ENCODE measurements at regions not wholly inside any gene's neighbourhood (a gene's known extent, or its start where the extent isn't known, plus 50 kb on each side); places are given as distances from the start of the nearest gene placed in this dataset.

GRCh38 chr11:17157761-17158160, 50.0 kb downstream of the PIK3C2A start:
- no peak for DNase-seq

DNA sequence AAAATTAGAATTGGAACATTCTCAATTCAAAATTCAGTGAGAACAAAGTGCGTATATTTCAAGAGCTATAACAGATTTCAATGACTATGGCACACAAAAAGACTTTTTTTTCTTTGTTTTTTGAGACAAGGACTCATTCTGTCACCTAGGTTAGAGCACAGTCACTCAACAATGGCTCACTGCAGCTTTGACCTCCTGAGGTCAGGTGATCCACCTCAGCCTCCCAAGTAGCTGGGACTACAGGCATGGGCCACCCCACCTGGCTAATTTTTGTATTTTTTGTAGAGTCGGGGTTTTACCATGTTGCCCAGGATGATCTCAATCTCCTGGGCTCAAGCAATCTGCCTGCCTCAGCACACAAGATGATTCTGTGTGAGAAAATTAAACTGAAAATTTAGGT, 51.5 kb downstream of the PIK3C2A start:
- DNase-seq: no peak

GRCh38 chr11:17154409-17155159, 53.2 kb downstream of the PIK3C2A start:
- no peak for DNase-seq

DNA sequence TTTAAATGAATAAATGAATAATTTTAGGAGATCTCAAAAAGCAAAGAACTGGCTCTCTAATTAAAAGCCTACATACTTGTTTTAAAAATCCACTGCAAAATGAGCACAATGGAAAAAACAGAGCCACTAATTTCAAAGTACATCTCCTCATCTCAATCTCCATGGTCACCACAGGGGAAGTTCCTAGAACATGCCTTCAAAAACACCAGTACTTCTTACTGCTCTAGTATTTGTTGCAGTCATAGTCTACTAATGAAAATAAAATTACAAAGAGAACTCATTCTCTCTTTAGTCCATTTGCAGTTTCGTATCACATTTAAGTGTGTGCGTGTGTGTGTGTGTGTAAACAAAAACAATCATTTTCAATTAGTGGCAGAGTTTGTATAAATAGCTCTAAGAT, 54.0 kb downstream of the PIK3C2A start:
- no peak for DNase-seq

DNA sequence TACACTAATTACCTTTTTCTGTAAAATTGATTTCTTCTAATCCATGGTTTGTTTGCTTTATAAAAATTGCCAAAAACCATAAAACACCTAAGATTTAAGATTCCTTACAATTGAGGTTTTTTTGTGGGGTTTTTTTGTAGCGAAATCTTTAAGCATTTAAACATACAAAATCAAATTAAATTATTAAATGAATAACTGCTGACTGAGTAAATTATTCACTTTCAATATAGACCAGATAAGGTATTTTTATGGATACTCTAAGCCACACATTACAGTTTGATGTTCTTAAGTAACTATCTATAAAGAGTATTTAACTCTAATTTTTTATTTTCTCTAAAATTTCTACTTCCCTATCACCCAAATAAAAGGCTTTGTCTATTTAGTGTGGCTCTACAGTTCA, 55.5 kb downstream of the PIK3C2A start:
- no peak for DNase-seq

DNA sequence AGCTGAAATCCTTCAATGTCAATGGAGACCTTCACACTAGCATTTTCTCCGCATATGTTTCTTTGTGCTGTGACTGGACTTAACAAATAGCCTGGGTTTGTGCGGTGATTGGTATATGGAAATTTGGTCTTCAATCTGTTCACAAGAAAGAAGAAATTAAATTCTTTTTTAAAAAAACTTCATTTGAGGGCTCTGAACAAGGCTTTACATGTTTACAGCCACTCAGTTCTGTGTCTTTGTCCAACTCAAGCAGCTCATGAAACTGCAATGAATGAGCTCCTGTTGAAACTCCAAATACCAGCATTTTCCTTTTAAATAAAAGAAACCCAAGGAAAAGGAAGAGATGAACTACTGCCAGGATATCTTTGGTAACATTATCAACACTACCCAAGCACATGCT, 57.3 kb downstream of the PIK3C2A start:
- DNase-seq: no peak

GRCh38 chr11:17148536-17148935, 59.2 kb downstream of the PIK3C2A start:
- DNase-seq: no peak

GRCh38 chr11:17145972-17146371, 61.8 kb downstream of the PIK3C2A start:
- DNase-seq: no peak

DNA sequence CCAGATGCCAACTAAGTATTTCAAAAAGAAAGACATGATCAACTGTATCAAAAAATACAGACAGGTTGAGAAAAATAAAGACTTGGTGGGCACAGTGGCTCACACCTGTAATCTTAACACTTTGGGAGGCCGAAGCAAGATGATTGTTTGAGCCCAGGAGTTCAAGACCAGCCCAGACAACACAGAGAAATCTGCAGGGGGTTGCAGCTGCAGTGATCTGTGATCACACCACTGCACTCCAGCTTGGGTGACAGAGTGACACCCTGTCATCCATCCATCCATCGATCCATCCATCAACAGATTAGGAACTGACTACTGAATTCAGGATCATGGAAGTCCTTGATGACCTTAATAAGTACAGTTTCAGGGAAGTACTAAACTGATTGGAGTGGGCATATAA, 65.0 kb upstream of the RPS13 start:
- DNase-seq: no peak

DNA sequence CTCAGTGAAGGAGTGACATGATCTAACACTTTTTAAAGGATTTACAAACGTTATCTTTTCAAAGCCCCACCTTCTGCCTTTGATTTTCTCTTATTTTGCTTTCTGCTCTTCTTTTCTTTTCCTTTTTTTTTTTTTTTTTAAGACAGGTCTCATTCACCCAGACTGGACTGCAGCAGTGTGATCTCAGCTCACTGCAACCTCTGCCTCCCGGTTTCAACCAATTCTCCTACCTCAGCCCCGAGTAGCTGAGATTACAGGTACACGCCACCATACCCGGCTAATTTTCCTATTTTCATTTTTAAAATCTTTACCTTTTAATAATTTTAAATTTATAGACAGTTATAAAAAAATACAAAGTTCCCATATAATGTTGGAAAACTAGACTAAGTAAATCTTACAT, 63.7 kb upstream of the RPS13 start:
- no peak for DNase-seq

DNA sequence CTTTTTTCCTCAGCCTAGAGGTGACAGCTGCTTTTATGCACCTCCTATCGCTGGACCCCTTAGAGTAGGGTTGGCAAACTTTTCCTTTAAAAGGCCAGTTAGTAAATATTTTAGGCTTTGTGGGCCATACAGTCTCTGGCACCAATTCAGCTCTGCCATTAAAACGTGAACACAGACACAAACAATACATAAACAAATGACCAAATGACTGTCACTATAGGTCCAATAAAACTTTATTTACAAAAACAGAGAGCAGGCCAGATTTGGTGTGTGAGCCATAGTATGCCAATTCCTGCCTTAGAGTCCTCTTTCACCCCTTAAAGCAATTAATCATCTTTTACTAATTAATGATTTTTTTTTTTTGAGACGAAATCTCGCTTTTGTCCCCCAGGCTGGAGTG, 61.1 kb upstream of the RPS13 start:
- no peak for DNase-seq

- DNase-seq: no peak
These were observed 58.6 kb upstream of the RPS13 start for GRCh38 chr11:17135916-17136683.

DNA sequence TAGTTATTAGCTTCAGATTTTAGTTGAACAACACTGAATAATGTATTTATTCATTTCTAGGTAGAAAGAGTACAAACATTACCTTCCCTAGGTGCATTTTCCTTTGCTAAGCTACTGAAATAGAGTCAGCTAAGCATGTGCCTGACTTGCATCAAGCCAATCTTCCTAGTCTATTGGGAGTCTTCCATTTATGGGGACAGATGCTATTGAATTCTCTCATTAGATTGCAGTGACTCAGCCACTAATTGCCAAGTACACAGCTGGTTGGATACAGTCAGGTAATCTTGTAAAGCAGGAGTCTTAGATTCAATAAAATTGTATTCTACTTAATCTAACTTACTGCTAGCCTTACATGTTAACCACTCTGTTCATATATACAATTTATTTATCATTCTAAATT, 55.2 kb upstream of the RPS13 start:
- peak; percentile 1 for DNase-seq

- no peak for DNase-seq
These were observed 51.5 kb upstream of the RPS13 start for GRCh38 chr11:17129003-17129402.

Measured in NCI-H1436 treated with DMSO at 0.1 percent for 48 hours (cell line).